OCI-LY1 (cell line): ENCODE measurements at regions not wholly inside any gene's neighbourhood (a gene's known extent, or its start where the extent isn't known, plus 50 kb on each side); places are given as distances from the start of the nearest gene placed in this dataset.
"Not testable (repeated sequence)": the region's sequence is repeated elsewhere in the genome, so short reads cannot be mapped to it uniquely, and the experiment has no call there.

Experiments used
- CTCF ChIP-seq: fragments of 200-600 bp; sonication (generic), shearing (Covaris generic); IDR thresholded peaks from 2 replicates; pipeline ENCODE4 v1.5.1; 2017; ENCODE audit warnings: mild to moderate bottlenecking, antibody characterized with exemption, low read length, moderate library complexity, mixed read lengths
- EZH2 ChIP-seq: fragments of 200-600 bp; sonication (generic), shearing (Covaris generic); IDR thresholded peaks from 2 replicates; pipeline ENCODE4 v1.8.0; 2017; ENCODE audit warnings: borderline replicate concordance, mixed run types, mild to moderate bottlenecking, antibody characterized with exemption, low read length, moderate library complexity, mixed read lengths

DNA sequence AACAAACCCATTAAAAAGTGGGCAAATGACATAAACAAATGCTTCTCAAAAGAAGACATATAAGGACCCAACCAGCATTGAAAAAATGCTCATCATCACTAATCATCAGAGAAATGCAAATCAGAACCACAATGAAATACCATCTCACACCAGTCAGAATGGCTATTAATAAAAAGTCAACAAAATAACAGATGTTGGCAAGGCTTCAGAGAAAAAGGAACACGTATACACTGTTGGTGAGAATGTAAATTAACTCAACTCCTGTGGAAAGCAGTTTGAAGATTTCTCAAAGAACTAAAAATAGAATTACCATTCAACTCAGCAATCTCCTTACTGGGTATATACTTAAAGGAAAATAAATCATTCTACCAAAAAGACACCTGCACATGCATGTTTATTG lies 283.6 kb downstream of the PAPSS1 start:
- not testable (repeated sequence) for TF ChIP-seq CTCF, EZH2
